GM19468 (cell line): ENCODE measurements at regions not wholly inside any gene's neighbourhood (a gene's known extent, or its start where the extent isn't known, plus 50 kb on each side); places are given as distances from the start of the nearest gene placed in this dataset.
"Not testable (repeated sequence)": the region's sequence is repeated elsewhere in the genome, so short reads cannot be mapped to it uniquely, and the experiment has no call there.

ENCODE experiments used
- ATAC-seq: cut with Tn5 transposase; IDR thresholded peaks from one replicate; pipeline ENCODE4 v1.9.1; 2021; ENCODE audit warnings: mild to moderate bottlenecking, moderate library complexity, moderate number of reproducible peaks; ENCODE audit not compliant: unreplicated experiment; ENCODE audit errors: extremely low read depth

DNA sequence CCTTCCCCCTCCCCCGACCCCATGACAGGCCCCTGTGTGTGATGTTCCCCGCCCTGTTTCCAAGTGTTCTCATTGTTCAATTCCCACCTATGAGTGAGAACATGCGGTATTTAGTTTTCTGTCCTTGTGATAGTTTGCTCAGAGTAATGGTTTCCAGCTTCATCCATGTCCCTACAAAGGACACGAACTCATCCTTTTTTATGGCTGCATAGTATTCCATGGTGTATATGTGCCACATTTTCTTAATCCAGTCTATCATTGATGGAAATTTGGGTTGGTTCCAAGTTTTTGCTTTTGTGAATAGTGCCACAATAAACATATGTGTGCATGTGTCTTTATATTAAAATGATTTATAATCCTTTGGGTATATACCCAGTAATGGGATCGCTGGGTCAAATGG, 184.4 kb upstream of the TNFAIP3 start:
- not testable (repeated sequence) for ATAC-seq

DNA sequence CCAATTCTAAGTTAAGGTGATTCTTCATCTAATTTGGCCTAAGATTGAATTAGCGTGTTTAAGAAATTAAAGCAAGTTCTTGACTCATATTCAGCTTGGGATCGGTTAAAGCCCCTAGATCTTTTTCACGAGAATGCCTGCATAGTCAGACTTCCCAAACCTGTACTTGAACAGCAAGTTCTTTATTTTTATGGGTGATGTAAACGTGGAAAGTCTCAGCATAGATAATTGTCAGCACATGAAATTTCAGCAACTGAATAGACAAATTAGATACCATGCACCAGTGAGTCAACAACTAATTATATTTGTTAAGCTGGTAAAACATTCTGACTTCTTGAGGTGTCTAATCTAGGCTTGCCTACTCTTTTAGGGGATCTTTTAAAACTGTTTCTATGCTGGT, 183.1 kb upstream of the TNFAIP3 start:
- ATAC-seq, result no peak

DNA sequence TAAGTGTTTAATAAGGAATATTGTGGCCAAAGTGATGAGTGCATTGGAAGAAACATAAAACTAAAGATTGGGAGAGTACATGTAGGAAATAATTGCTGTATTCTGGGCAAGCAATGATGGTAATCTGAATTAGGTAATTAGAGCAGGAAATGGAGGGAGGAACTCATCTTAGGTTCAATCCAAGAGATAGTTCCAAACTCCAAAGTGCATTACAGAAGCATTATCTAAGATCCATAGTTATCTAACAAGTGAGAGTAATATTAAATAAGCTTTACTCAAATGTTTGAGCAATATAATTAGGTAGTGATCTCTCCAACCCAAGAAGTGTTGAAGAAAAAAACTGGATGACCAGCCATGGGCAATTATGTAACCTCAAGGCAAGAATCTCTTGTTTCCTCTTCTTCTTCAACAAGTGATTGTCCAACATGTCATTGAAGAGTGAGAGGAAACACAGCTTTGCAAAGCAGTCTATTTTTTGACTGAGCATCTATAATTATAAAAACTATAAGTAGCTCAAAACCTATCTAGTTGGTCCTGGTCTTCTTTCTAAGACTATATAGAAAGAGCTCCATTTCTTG, 181.2 kb upstream of the TNFAIP3 start:
- ATAC-seq, result no peak

DNA sequence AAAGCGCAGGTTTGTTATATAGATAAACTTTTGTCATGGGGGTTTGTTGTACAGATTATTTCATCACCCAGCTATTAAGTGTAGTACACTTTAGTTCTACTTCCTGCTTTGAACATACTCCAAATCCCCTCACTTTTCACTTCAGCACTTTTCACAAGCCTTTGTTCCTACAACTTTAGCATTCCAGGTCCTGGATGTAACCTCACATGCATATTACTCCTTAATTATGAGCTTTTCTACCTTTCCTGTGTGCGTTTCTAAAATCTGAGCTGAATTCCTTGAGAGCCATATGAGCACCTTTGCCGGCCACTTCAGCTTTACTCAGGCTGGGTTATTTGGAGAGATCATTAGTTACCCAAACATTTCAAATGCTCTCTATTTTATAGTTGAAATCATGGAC, 179.2 kb upstream of the TNFAIP3 start:
- ATAC-seq, result no peak

DNA sequence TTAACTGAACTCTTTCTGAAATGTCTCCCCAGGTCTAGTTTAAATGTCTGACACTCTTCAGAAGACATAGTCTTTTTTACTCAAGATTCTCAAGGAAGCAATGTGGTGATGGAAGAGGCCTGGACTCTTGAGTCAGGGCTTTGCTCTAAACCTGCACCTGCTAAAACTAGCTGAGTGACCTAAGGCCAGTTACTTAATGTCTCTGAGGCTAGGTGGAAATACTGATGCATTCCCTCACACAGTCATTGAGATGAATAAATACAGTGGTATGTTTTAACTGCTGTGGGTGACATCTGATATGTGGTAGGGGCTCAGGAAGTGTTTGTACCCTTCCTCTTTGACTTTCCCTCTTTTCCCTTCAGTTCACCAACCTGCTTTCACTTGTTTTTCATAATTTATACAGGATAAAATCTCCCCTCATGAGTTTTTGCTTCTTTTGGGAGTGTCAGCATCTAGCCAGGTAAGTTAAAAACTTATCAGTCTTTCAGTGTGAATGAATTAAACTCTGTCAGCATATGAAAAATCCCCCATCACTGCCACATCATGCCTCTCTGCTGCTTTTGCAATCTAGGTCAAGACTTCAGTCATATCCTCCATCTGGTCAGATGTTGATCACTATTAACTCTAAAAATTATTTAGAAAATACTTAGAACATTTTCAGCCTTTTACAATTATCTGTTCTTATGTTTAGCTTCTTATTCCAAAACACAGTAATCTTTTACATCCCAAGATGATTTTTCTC, 178.7 kb upstream of the TNFAIP3 start:
- ATAC-seq, result no peak

DNA sequence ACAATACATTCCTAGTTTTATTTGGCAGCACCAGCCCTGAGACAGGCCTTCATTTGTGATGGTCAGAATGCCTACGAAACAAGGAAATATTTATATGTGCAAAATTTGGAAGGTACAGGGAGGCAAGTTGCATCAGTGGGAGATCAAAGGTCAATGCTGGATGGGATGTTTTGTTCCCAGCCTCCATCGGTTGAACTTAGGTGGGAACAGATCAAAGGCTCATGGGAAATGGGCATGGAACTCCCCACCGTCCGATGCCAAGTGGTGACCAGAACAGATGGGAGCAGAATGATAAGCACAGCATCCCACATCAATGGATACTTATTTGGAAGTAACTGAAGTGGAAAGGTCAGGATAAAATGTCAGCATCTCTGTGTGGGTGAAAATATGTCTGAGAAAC, 177.7 kb upstream of the TNFAIP3 start:
- no peak for ATAC-seq

DNA sequence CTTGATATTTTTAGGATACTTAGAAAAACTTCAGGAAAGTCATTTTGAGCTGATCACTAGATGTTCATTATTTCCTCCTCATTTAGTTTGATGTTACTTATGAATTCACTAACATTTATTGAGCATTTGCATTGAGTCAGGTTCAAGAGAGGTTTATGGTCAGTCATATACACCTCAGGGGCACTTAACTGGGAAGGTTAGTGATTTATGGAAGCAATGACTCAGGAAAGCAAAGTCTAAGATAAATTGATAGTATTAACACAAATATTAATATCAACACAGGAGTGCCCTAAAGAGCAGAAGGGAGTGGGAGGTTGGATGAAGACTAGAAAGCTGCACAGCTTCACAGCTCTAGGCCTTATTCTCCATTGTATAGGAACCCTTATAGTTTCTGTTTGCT, 177.0 kb upstream of the TNFAIP3 start:
- no peak for ATAC-seq

DNA sequence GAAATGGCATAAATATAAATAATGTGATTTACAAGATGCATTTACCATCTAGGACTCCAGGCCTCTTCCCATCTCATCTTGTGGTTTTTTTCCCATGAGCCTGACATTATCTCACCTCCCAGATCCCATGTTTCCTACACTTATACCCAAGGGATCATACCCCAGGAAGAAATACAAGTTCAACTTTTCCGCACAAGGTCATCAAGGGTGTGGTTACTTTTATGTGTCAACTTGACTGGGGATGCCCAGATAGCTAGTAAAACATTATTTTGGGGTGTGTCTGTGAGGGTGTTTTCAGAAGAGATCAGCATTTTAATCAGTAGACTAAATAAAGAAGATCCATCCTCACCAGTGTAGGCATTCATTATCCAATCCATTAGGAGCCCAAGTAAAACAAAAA, 176.3 kb upstream of the TNFAIP3 start:
- no peak for ATAC-seq

DNA sequence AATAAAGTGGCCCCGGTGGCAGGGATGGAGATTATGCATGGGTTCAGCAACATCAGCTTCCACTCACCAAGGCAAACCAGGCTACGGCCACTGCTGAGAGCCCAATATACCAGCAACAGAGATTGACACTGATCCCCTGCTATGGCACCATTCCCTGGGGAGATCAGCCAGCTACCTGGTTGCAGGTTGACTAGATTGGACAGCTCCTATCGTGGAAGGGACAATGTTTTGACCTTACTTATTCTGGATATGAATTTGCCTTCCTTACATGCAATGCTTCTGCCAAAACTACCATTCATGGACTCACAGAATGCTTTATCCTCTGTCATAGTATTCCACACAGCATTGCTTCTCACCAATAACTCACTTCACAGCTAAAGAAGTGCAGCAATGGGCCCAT, 174.8 kb upstream of the TNFAIP3 start:
- no peak for ATAC-seq

DNA sequence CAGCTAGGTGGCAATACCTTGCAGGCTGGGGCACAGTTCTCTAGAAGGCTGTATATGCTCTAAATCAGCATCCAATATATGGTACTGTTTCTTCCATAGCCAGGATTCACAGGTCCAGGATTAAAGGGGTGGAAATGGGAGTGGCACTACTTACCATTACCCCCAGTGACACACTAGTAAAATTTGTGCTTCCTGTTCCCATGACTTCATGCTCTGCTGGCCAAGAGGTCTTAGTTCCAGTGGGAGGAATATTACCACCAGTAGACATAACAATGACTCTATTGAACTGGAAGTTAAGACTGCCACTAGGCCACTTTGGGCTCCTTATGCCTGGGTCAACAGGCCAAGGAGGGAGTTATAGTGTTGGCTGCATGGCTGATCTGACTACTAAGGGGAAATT, 174.3 kb upstream of the TNFAIP3 start:
- ATAC-seq, result no peak

DNA sequence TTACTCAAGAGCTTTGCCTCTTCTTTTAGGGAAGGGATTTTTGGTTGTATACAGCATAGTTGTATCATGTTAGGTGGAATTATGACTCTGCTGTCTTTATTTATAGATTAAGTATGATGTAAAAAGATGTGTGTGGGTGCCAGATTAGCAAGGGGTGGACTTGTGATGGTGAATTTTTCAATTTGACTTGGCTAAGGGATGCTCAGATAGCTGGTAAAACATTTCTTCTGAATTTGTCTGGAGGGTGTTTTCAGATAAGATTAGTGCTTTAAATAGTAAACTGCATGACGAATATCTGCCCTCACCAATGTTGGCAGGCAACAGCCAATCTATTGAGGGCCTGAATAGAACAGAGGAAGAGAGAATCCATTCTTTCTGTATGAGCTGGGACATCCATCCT, 173.3 kb upstream of the TNFAIP3 start:
- no peak for ATAC-seq

DNA sequence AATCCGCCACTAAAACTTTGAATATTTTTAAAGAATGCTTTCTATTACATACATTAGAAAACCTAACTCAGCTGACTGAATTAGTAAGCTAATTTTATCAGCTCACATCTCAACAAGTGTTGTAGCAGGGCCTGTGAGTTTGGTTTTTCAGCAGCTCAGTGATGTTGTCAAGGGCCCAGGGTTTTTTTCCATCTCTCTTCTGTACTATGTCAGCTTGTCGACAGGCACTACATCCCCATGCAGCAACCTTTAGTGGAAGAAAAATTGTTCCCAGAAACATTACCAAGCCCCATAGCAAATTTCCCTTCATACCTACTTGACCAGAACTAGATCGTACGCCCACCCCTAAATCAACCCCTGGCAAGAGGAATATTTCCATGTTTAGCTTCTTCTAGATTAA, 170.3 kb upstream of the TNFAIP3 start:
- ATAC-seq, result no peak

DNA sequence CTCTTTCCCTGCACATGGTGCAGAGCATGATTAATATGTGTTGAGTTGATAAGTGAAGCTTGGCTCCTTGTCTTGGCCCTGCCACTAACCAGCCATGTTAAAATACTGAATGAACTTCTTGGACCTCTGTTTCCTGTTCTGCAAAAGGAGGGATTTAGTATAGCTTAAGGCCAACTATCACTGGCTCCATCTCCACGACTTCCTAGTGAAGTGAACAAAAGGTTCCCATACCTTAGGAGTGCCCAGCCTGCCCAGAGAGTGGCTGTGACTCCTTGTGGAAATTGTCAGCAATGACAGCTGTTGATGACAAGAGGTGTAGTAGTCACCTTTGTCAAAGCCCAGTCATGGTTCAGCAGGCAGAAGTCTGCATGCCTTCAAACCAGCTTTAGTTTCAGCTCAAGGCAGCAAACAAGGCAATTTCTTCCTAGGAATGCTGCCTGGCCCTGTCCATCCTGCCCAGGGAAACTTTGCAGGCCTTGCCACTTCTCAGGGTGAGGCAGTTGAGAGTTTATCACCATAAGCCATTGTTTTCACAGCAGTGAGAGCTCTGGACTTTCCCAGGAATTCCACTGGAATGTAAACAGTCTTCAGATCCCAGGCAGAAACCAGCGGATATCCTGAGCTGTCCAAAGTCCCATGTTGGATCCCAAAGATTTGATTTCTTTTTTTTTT, 169.7 kb upstream of the TNFAIP3 start:
- peak; percentile 37 for ATAC-seq

DNA sequence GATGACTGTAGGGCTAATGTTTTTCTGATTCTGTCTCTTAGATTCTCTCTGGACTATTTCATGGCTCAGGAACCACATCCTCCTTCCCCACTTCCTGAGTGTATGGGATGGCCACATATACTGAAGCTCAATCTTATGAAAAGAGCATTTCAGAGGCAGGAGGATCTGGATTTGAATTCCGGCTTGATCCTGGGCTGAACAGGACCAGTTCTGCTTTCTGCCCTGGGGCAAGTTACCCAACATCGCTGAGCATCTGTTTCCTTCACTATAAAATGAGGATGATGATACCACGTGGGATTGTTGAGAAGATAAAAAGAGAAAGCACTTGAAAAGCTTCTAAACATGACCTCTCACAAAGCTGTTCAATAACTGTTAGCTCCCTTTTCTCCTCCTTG, 168.4 kb upstream of the TNFAIP3 start:
- no peak for ATAC-seq

DNA sequence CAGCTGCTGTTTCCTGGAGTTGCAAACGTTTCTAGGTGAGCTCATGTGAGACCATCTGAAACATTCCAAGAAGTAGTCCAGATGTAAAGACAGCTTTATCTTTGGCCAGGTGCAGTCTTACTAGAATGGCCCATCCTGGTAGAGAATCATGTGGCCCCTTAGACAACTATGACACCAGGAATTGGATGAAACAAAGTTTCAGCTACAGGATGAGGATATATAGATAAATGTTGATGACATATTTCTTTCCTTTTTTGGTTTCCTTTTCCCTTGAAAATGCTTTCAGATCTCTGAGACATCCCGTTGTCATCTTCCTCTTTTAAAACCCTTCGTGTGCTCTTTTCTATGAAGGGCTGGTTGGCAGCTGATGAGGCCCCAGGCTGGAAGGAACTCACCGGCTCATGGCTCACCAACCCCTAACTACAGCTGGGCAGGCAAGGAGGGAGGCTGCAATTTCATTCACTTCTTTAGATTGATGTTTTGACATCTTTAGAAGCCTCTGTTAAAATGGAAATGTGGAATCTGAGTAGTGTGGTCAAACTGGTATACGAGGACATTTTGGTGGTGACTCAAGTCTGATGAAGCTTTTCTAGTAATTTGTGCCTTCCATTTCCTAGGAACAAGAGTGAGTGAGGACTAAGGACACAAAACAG, 167.9 kb upstream of the TNFAIP3 start:
- ATAC-seq, result no peak

DNA sequence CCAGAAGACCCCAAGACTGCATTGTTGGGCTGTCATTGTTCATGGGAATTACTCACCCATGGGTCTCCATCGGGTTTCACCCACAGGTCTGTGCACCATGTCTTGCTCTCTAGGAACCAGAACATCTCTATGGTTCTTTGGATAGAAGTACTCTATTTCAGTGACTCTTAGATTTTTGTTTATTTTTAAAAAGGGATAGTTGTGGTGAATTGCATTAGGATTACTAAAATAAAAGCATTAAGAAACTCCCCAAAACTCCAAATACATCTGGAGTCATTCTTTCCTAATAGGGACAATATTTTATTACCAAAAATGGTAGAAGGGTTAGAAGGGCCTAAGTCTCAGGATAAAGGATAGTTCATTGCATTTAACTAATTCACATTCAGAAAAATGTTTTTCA, 166.9 kb upstream of the TNFAIP3 start:
- ATAC-seq, result no peak

DNA sequence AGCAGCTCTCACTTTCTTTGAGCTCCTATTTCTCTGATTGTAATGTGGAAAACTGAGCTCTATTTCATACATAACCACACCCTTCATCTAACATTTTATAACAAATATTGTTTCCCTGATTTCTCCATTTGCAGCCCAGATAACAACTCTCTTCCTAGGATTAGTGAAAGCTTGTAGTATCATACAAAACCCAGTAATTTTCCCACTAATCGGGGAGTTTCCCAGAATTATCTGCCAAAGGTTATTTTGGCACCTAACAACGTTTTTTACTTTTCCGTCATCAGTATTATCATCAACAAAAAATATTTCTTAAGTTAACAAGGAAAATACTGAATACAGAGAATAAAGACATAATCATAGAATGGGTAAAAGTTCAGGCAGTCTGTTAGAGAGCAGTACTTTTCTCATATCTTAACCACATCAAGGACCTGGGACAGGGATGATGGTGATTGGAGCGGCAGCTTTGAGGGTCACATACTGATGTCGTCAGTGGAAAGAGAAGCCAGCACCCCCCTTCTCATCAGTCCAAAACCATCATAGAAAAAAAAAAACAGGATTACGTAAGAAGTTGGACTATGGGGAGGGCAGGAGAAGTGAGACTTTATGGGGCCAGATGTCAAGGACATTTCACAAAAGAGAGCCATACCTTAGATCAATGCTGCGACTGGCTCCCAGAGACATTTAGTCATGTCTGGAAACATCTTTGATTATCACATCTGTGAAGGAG, 166.1 kb upstream of the TNFAIP3 start:
- ATAC-seq, result no peak

DNA sequence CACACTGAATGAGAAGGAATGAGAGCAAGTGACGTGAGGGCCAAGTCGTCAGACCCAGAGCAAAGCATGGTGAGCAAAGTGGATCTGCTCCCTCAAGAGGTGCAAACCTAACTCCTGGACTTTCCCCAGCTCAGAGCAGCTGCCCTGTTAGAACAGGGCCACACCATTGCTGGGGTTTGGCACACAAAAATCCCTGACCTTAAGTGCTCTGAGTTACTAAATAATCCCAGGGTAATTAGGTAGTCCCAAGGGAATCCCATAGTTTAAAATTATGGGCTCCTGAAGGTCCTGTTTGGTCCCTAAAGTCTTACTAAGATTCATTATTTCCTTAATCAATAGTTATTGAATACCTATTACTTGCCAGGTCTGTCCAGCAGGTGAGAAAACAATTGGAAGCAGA, 165.1 kb upstream of the TNFAIP3 start:
- no peak for ATAC-seq

DNA sequence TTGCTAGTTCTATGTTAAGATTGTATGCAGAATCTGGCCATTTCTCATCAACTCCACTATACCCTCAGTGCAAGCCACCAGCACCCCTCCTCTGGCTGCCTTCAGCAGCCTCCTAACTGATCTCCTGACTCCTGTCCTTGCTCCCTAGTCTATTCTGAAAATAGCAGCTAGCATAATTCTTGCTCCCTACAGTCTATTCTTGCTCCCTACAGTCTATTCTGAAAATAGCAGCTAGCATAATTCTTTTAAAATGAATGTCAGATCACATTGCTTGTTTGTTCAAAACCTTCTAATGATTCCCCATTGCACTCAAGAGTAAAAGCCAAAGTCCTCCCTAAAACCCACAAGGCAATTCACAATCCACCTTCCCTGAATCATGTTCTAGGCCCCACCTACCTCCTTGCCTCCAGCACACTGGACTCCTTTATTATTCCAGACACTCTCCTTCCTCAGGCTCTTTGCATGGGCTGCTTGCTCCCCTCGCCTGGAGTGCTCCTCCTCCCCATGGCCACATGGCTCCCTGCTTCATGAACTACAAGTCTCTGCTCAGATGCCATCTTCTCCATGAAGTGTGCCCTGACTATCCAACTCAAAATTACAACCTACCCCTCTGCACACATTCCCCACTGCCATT, 164.2 kb upstream of the TNFAIP3 start:
- no peak for ATAC-seq

DNA sequence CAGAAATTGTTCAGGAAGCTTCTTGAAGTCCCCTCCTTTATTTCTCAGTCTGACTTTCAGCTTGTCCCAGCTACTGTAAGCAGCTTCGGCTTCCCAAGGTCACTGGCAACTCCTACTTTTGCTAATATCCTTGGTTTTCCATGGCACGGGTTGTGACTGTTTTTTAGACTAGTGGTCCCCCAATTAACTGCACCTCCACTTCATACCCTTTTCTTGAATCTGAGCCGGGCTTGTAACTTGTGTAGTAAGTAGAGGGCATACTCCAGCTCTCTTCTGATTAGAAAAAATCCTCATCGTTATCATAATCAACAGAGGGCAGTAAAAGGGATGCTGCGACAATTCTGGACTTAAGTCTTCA, 162.3 kb upstream of the TNFAIP3 start:
- ATAC-seq, result no peak
